HCT116 (cell line): ENCODE measurements at regions not wholly inside any gene's neighbourhood (a gene's known extent, or its start where the extent isn't known, plus 50 kb on each side); places are given as distances from the start of the nearest gene placed in this dataset.

Source experiments
- ATAC-seq: fragments of 200-7000 bp; cut with Tn5 transposase; 2 replicates; pipeline ENCODE4 v1.9.1; 2020; ENCODE audit warnings: mild to moderate bottlenecking, moderate library complexity
- BruUV-seq: library from RNA; stranded (reverse); fragments of 400-500 nt; replicated peaks from 2 replicates; lab custom pipeline; 2021; lab: Mats Ljungman, UMichigan
- CTCF ChIA-PET: fragments of 300-600 bp; sonication (Branson Sonifier 250); formaldehyde crosslinking; loops from one replicate; lab custom pipeline; 2021; ENCODE audit warnings: antibody characterized with exemption; lab: Charles Lee
- POLR2A ChIA-PET: fragments of 300-600, 350-600 bp; sonication (Branson Sonifier 250); formaldehyde crosslinking; loops from one replicate; lab custom pipeline; 2021; ENCODE audit warnings: antibody characterized with exemption; lab: Charles Lee
- RAD21 ChIA-PET, 2 experiments: fragments of 300-600 bp; sonication (Branson Sonifier 250); formaldehyde crosslinking; loops; one replicate each; lab custom pipeline; 2023; ENCODE audit warnings: low total read pairs in 2 of 2; ENCODE audit not compliant: uncharacterized antibody in 2 of 2, unreplicated experiment in 2 of 2, low non-redundant PET in 1 of 2; lab: Charles Lee
- DNase-seq: peaks from one replicate; pipeline ENCODE4 v3.0.0-alpha.2; 2010; ENCODE audit warnings: low read depth, low spot score
- H2AFZ ChIP-seq: fragments of 200-600 bp; shearing (Covaris generic), sonication (generic); 2 replicates; pipeline ENCODE4 v1.6.1; 2017; ENCODE audit warnings: low read depth, mixed run types, mixed read lengths, antibody characterized with exemption, low read length; ENCODE audit not compliant: poor library complexity, severe bottlenecking
- H3K27ac ChIP-seq: 2 replicates; pipeline ENCODE4 v1.5.1; 2012; ENCODE audit warnings: low read depth, low read length
- H3K27me3 ChIP-seq: fragments of 200-600 bp; sonication (generic); 2 replicates; pipeline ENCODE4 v1.6.1; 2016; ENCODE audit warnings: mixed run types, low read length, mixed read lengths; ENCODE audit not compliant: insufficient read depth
- H3K36me3 ChIP-seq, 2 experiments: fragments of 200-500 bp in 1 of 2; fragments of 200-600 bp in 1 of 2; sonication (Bioruptor generic) in 1 of 2; sonication (generic) in 1 of 2; 2 replicates each; pipeline versions ENCODE4 v1.5.1 to v1.6.1; 2014 to 2016; ENCODE audit warnings: low read length in 2 of 2, inconsistent platforms in 1 of 2, mixed read lengths in 1 of 2, mixed run types in 1 of 2; ENCODE audit not compliant: insufficient read depth in 2 of 2, control insufficient read depth in 1 of 2
- H3K4me1 ChIP-seq, 2 experiments: fragments of 200-600 bp in 1 of 2; sonication (generic) in 1 of 2; 2 replicates each; pipeline versions ENCODE4 v1.5.1 to v1.6.1; 2012 to 2017; ENCODE audit warnings: low read length in 2 of 2, inconsistent platforms in 1 of 2, mild to moderate bottlenecking in 1 of 2, mixed read lengths in 1 of 2, mixed run types in 1 of 2, moderate library complexity in 1 of 2; ENCODE audit not compliant: insufficient read depth in 2 of 2, control insufficient read depth in 1 of 2
- H3K4me2 ChIP-seq: fragments of 200-600 bp; sonication (generic); 2 replicates; pipeline ENCODE4 v1.6.1; 2017; ENCODE audit warnings: mixed run types, low read length, mixed read lengths
- H3K4me3 ChIP-seq, 2 experiments: fragments of 200-600 bp in 1 of 2; sonication (generic) in 1 of 2; replicated peaks in 1 of 2; 2 replicates each; pipeline ENCODE4 v1.5.1; 2011 to 2016; ENCODE audit warnings: low read length in 2 of 2, control low read depth in 1 of 2, low read depth in 1 of 2, mild to moderate bottlenecking in 1 of 2, mixed read lengths in 1 of 2, mixed run types in 1 of 2
- H3K79me2 ChIP-seq: fragments of 200-600 bp; sonication (generic); 2 replicates; pipeline ENCODE4 v1.6.1; 2017; ENCODE audit warnings: mild to moderate bottlenecking, mixed run types, low read length, moderate library complexity, mixed read lengths; ENCODE audit not compliant: insufficient read depth
- H3K9ac ChIP-seq: fragments of 200-600 bp; sonication (generic); 2 replicates; pipeline ENCODE4 v1.6.1; 2016; ENCODE audit warnings: low read length, mixed read lengths
- H3K9me2 ChIP-seq: fragments of 200-600 bp; sonication (generic), shearing (Covaris generic); 2 replicates; pipeline ENCODE4 v1.6.1; 2017; ENCODE audit warnings: mixed run types, mild to moderate bottlenecking, moderate library complexity; ENCODE audit not compliant: insufficient read depth
- H3K9me3 ChIP-seq, 2 experiments: fragments of 200-500 bp in 1 of 2; fragments of 200-600 bp in 1 of 2; sonication (Bioruptor generic) in 1 of 2; sonication (generic) in 1 of 2; 2 replicates each; pipeline ENCODE4 v1.6.1; 2014 to 2017; ENCODE audit warnings: low read length in 2 of 2, mixed read lengths in 2 of 2, inconsistent platforms in 1 of 2, low read depth in 1 of 2, mild to moderate bottlenecking in 1 of 2, mixed run types in 1 of 2, moderate library complexity in 1 of 2; ENCODE audit not compliant: control insufficient read depth in 1 of 2, insufficient read depth in 1 of 2
- H4K20me1 ChIP-seq: fragments of 200-600 bp; sonication (generic), shearing (Covaris generic); 2 replicates; pipeline ENCODE4 v1.6.1; 2017; ENCODE audit warnings: mixed run types, mild to moderate bottlenecking, moderate library complexity; ENCODE audit not compliant: insufficient read depth
- EZH2 ChIP-seq: fragments of 200-600 bp; sonication (generic); IDR thresholded peaks from 2 replicates; pipeline ENCODE4 v1.6.1; 2017; ENCODE audit warnings: antibody characterized with exemption, mixed run types
- FOSL1 ChIP-seq: IDR thresholded peaks from 2 replicates; pipeline ENCODE4 v1.6.1; 2012; ENCODE audit warnings: low read depth
- JUND ChIP-seq: IDR thresholded peaks from 2 replicates; pipeline ENCODE4 v1.6.1; 2012
- POLR2A ChIP-seq: IDR thresholded peaks from 2 replicates; pipeline ENCODE4 v1.7.0; 2011; ENCODE audit warnings: borderline replicate concordance; ENCODE audit not compliant: insufficient read depth, insufficient read length; ENCODE audit errors: extremely low read depth
- POLR2AphosphoS5 ChIP-seq: IDR thresholded peaks from 2 replicates; pipeline ENCODE4 v1.6.1; 2011; ENCODE audit warnings: mild to moderate bottlenecking, low read depth, low read length, moderate library complexity
- RAD21 ChIP-seq: IDR thresholded peaks from 2 replicates; pipeline ENCODE4 v1.6.1; 2012; ENCODE audit warnings: low read depth, mild to moderate bottlenecking
- SP1 ChIP-seq: IDR thresholded peaks from 2 replicates; pipeline ENCODE4 v1.6.1; 2012; ENCODE audit warnings: low read depth
- YY1 ChIP-seq: IDR thresholded peaks from 2 replicates; pipeline ENCODE4 v1.6.1; 2011; ENCODE audit warnings: low read length, low read depth, moderate library complexity, mild to moderate bottlenecking; ENCODE audit not compliant: insufficient replicate concordance; ENCODE audit errors: extremely low read depth
- ZFX ChIP-seq: fragments of 450-650 bp; IDR thresholded peaks from 2 replicates; pipeline ENCODE4 v1.6.1; 2017
- intact Hi-C: fragments of 100-400 bp; cut with micrococcal nuclease; formaldehyde crosslinking; loops from 2 replicates; pipeline ENCODE4 v1.10.0; 2022
- TF ChIP-seq, protein P1 (sequence below): IDR thresholded peaks from 2 replicates; pipeline ENCODE4 v1.6.1; 2012

DNA sequence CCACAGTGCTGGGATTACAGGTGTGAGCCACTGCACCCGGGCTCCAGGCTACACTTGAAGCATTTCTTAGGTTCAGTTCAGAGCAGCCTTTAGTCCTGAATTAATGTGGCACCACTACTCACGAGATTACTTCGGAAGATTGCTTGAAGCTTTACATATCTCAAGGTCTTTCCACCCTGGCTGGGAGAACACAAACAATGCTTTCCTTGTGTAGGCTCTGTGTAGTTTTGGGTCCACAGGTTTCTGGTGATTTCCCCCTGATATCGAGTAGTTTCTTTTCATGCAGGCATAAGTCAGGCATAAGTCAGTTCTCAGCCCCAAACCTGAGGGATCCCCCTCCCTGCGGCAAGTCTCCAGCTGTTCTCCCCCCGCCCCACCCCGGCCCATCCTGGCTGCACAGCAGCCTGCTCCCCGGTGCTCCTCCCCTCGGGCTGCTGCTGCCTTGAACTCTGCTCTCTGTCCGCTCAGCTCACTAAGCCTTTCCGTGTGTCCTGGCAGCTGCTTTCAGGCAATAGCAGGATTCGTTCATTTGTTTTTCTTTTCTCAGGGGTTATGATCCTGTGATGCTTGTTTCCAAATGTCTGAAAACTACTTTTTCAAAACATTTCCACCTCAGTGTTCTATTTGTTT, 417.7 kb downstream of the TMEM121 start:
- Histone ChIP-seq H3K79me2 (no peaks in the 10 kb centered on the region), H3K27me3 (no peaks in the 10 kb centered on the region), H3K9me2 (no peaks in the 10 kb centered on the region), H3K27ac (no peak overlapping the region), H3K4me3 (no peak overlapping the region), H2AFZ (no peak overlapping the region), H4K20me1 (no peaks in the 10 kb centered on the region), H3K4me1 (peaks cover 0 to 3% of the 10 kb centered on the region in 2 experiments; a peak in 1 of 4 replicates), H3K4me2 (no peak overlapping the region; the same call in 1 of the 2 replicates), H3K9ac (no peak overlapping the region), H3K36me3 (no peaks in the 10 kb centered on the region), H3K9me3 (no peaks in the 10 kb centered on the region; a peak in 1 of 4 replicates)
- ChIA-PET RAD21 (no interaction called here), CTCF (no interaction called here), POLR2A (no interaction called here)
- ATAC-seq (no peak), DNase-seq (no peak)
- no peak for TF ChIP-seq SP1
- no peak for TF ChIP-seq RAD21
- no peak for TF ChIP-seq POLR2AphosphoS5
- no peak for TF ChIP-seq POLR2A
- TF ChIP-seq EZH2: no peak
- TF ChIP-seq FOSL1: no peak
- TF ChIP-seq, protein P1, sequence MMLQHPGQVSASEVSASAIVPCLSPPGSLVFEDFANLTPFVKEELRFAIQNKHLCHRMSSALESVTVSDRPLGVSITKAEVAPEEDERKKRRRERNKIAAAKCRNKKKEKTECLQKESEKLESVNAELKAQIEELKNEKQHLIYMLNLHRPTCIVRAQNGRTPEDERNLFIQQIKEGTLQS: no peak
- TF ChIP-seq JUND: no peak
- TF ChIP-seq ZFX: no peak
- TF ChIP-seq YY1: no peak
- BruUV-seq: no TSS peak
- intact Hi-C loops: no loop called here
